GM12878 (cell line): ENCODE measurements at regions not wholly inside any gene's neighbourhood (a gene's known extent, or its start where the extent isn't known, plus 50 kb on each side); places are given as distances from the start of the nearest gene placed in this dataset.

Source experiments
- ATAC-seq: fragments of 200-7000 bp; cut with Tn5 transposase; 3 replicates; pipeline ENCODE4 v1.9.1; 2020; ENCODE audit warnings: mild to moderate bottlenecking, moderate library complexity
- BruUV-seq: library from RNA; stranded (reverse); fragments of 400-500 nt; replicated peaks from 2 replicates; lab custom pipeline; 2021; lab: Mats Ljungman, UMichigan
- CTCF ChIA-PET: fragments of 300-600 bp; sonication (Branson Sonifier 250); formaldehyde crosslinking; extraction: SDS; loops from one replicate; lab custom pipeline; 2021; ENCODE audit warnings: inconsistent platforms; lab: Yijun Ruan, JAX
- POLR2A ChIA-PET: fragments of 350-600 bp; formaldehyde crosslinking; extraction: SDS; loops from one replicate; lab custom pipeline; 2021; ENCODE audit warnings: inconsistent platforms; lab: Charles Lee
- RAD21 ChIA-PET: fragments of 300-600 bp; sonication (Branson Sonifier 250); formaldehyde crosslinking; loops from one replicate; lab custom pipeline; 2023; ENCODE audit warnings: antibody characterized with exemption; ENCODE audit not compliant: unreplicated experiment; lab: Charles Lee
- SMC1A ChIA-PET: fragments of 300-600 bp; sonication (Branson Sonifier 250); formaldehyde crosslinking; loops from one replicate; lab custom pipeline; 2023; ENCODE audit not compliant: unreplicated experiment, uncharacterized antibody; lab: Charles Lee
- DNase-seq: peaks from one replicate; pipeline ENCODE4 v3.0.0-alpha.2; 2011; ENCODE audit warnings: low read depth, low spot score
- FAIRE-seq: peaks from 3 replicates; lab custom pipeline; 2011; peaks lifted over from hg19 to GRCh38; lab: Jason Lieb, UNC
- H2AFZ ChIP-seq: 2 replicates; pipeline ENCODE4 v1.6.0; 2011; ENCODE audit warnings: low read depth, low read length, control low read depth; ENCODE audit not compliant: control insufficient read depth
- H3K27ac ChIP-seq: 2 replicates; pipeline ENCODE4 v1.5.1; 2011; ENCODE audit warnings: control low read depth; ENCODE audit not compliant: control insufficient read depth, insufficient read depth
- H3K27me3 ChIP-seq, 2 experiments: replicated peaks in 1 of 2; 2 replicates each; pipeline versions ENCODE4 v1.6.0 to v1.6.1; 2011; ENCODE audit warnings: low read length in 1 of 2; ENCODE audit not compliant: control insufficient read depth in 2 of 2, insufficient read depth in 2 of 2
- H3K36me3 ChIP-seq, 2 experiments: 2 replicates each; pipeline ENCODE4 v1.5.1; 2011; ENCODE audit warnings: low read length in 1 of 2; ENCODE audit not compliant: control insufficient read depth in 2 of 2, insufficient read depth in 2 of 2
- H3K4me1 ChIP-seq: 2 replicates; pipeline ENCODE4 v1.6.1; 2011; ENCODE audit warnings: mild to moderate bottlenecking, low read length, moderate library complexity, mixed read lengths; ENCODE audit not compliant: control insufficient read depth, insufficient read depth
- H3K4me2 ChIP-seq: 2 replicates; pipeline ENCODE4 v1.6.0; 2011; ENCODE audit warnings: control low read depth; ENCODE audit not compliant: control insufficient read depth, insufficient read depth
- H3K4me3 ChIP-seq: fragments of 200-600 bp; sonication (generic); 2 replicates; pipeline ENCODE4 v1.5.1; 2016
- H3K79me2 ChIP-seq: 2 replicates; pipeline ENCODE4 v1.6.0; 2011; ENCODE audit warnings: low read length; ENCODE audit not compliant: control insufficient read depth, insufficient read depth
- H3K9ac ChIP-seq: 2 replicates; pipeline ENCODE4 v1.8.0; 2011; ENCODE audit warnings: low read length, control low read depth, mixed read lengths; ENCODE audit not compliant: control insufficient read depth, insufficient read depth
- H3K9me3 ChIP-seq: replicated peaks from 3 replicates; pipeline ENCODE4 v1.5.1; 2011; ENCODE audit warnings: mild to moderate bottlenecking, low read length; ENCODE audit not compliant: control insufficient read depth, insufficient read depth
- H4K20me1 ChIP-seq: 2 replicates; pipeline ENCODE4 v1.6.0; 2011; ENCODE audit not compliant: control insufficient read depth, insufficient read depth
- BRCA1 ChIP-seq: IDR thresholded peaks from 2 replicates; pipeline ENCODE4 v1.6.1; 2011; ENCODE audit warnings: low read depth, low read length, improper control_type of control experiment
- EZH2 ChIP-seq: IDR thresholded peaks from 2 replicates; pipeline ENCODE4 v1.6.1; 2012; ENCODE audit warnings: low read depth, mild to moderate bottlenecking, control low read depth, inconsistent platforms, low read length, borderline replicate concordance; ENCODE audit not compliant: control insufficient read depth
- HDAC2 ChIP-seq: fragments of 200-600 bp; sonication (generic); IDR thresholded peaks from 2 replicates; pipeline ENCODE4 v1.6.1; 2017
- NFYA ChIP-seq: IDR thresholded peaks from 2 replicates; pipeline ENCODE4 v1.6.1; 2011; ENCODE audit warnings: low read depth, mild to moderate bottlenecking, low read length, improper control_type of control experiment, borderline replicate concordance
- RELA ChIP-seq: fragments of 450-650 bp; IDR thresholded peaks from 2 replicates; pipeline ENCODE4 v1.8.0; 2014; ENCODE audit warnings: borderline replicate concordance; ENCODE audit not compliant: partially characterized antibody
- SMARCA5 ChIP-seq: fragments of 450-650 bp; IDR thresholded peaks from 2 replicates; pipeline ENCODE4 v1.6.1; 2017; ENCODE audit warnings: mild to moderate bottlenecking
- WRNIP1 ChIP-seq: IDR thresholded peaks from 2 replicates; pipeline ENCODE4 v1.6.1; 2011; ENCODE audit warnings: low read depth, low read length, improper control_type of control experiment, borderline replicate concordance
- ZNF274 ChIP-seq: IDR thresholded peaks from one replicate; pipeline ENCODE4 v1.8.0; 2011; ENCODE audit not compliant: insufficient read length, insufficient read depth
- WGBS: methylation state at CpG from one replicate; pipeline ENCODE4 v1.1.6; 2016; ENCODE audit warnings: low lambda C conversion rate; ENCODE audit not compliant: insufficient replicate concordance, insufficient coverage; ENCODE audit errors: missing lambda C conversion rate; 5-methylcytosine and 5-hydroxymethylcytosine counted together
- in situ Hi-C: fragments of 300-500 bp; cut with MboI; formaldehyde crosslinking; loops from 9 replicates; pipeline ENCODE4 v1.14.3; 2018; ENCODE audit warnings: mixed read lengths
- intact Hi-C: fragments of 100-400 bp; cut with micrococcal nuclease; formaldehyde crosslinking; loops from one replicate; pipeline ENCODE4 v1.14.2; 2022; ENCODE audit not compliant: unreplicated experiment
- TF ChIP-seq, protein P1 (sequence below): fragments of 450-650 bp; IDR thresholded peaks from 2 replicates; pipeline ENCODE4 v1.6.1; 2016; ENCODE audit warnings: mild to moderate bottlenecking, moderate library complexity, borderline replicate concordance
- TF ChIP-seq, protein P2 (sequence below): IDR thresholded peaks from 2 replicates; pipeline ENCODE4 v1.6.1; 2012; ENCODE audit warnings: low read length, inconsistent platforms

GRCh38 chr20:39808613-39809012 is 846.5 kb downstream of the DHX35 start:
- SMC1A ChIA-PET = interaction anchor here (0.6 to 1.8 kb wide), 4 partner anchors 14 to 58 kb away, joined by 3 to 7 read pairs (median 4); no protein-coding TSS in a partner anchor
- intact Hi-C loops = no loop called here

More at GRCh38 chr20:39808613-39809012, 846.5 kb downstream of the DHX35 start:
- no peak for FAIRE-seq
- no TSS peak for BruUV-seq
- ATAC-seq = no peak
- no peaks in the 10 kb centered on the region for H4K20me1 ChIP-seq
- ChIA-PET CTCF (interaction anchor here (0.7 to 2.6 kb wide), 2 partner anchors 65 to 115 kb away, joined by 3 to 9 read pairs; no protein-coding TSS in a partner anchor), POLR2A (no interaction called here)
- H3K4me1 ChIP-seq = no peaks in the 10 kb centered on the region
- H3K4me3 ChIP-seq = no peak overlapping the region
- DNase-seq = no peak
- H2AFZ ChIP-seq = no peak overlapping the region
- no peaks in the 10 kb centered on the region for H3K27me3 ChIP-seq
- H3K9me3 ChIP-seq = no peaks in the 10 kb centered on the region; the same call in 2 of the 3 replicates
- no peak for TF ChIP-seq HDAC2
- no peak for TF ChIP-seq BRCA1
- no peak for TF ChIP-seq RELA
- no peak for TF ChIP-seq WRNIP1
- TF ChIP-seq, protein P1, sequence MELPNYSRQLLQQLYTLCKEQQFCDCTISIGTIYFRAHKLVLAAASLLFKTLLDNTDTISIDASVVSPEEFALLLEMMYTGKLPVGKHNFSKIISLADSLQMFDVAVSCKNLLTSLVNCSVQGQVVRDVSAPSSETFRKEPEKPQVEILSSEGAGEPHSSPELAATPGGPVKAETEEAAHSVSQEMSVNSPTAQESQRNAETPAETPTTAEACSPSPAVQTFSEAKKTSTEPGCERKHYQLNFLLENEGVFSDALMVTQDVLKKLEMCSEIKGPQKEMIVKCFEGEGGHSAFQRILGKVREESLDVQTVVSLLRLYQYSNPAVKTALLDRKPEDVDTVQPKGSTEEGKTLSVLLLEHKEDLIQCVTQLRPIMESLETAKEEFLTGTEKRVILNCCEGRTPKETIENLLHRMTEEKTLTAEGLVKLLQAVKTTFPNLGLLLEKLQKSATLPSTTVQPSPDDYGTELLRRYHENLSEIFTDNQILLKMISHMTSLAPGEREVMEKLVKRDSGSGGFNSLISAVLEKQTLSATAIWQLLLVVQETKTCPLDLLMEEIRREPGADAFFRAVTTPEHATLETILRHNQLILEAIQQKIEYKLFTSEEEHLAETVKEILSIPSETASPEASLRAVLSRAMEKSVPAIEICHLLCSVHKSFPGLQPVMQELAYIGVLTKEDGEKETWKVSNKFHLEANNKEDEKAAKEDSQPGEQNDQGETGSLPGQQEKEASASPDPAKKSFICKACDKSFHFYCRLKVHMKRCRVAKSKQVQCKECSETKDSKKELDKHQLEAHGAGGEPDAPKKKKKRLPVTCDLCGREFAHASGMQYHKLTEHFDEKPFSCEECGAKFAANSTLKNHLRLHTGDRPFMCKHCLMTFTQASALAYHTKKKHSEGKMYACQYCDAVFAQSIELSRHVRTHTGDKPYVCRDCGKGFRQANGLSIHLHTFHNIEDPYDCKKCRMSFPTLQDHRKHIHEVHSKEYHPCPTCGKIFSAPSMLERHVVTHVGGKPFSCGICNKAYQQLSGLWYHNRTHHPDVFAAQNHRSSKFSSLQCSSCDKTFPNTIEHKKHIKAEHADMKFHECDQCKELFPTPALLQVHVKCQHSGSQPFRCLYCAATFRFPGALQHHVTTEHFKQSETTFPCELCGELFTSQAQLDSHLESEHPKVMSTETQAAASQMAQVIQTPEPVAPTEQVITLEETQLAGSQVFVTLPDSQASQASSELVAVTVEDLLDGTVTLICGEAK = no peak
- TF ChIP-seq EZH2 = no peak
- no peak for TF ChIP-seq SMARCA5
- TF ChIP-seq, protein P2, sequence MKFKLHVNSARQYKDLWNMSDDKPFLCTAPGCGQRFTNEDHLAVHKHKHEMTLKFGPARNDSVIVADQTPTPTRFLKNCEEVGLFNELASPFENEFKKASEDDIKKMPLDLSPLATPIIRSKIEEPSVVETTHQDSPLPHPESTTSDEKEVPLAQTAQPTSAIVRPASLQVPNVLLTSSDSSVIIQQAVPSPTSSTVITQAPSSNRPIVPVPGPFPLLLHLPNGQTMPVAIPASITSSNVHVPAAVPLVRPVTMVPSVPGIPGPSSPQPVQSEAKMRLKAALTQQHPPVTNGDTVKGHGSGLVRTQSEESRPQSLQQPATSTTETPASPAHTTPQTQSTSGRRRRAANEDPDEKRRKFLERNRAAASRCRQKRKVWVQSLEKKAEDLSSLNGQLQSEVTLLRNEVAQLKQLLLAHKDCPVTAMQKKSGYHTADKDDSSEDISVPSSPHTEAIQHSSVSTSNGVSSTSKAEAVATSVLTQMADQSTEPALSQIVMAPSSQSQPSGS = no peak
- no peak for TF ChIP-seq NFYA
- TF ChIP-seq ZNF274 = no peak
- TF ChIP-seq, all 136 proteins: peak for 0
- in situ Hi-C loops = no loop called here
- no peak overlapping the region for H3K4me2 ChIP-seq
- H3K9ac ChIP-seq = no peak overlapping the region
- 0% methylated on average over 1 of the region's 1 CpG for WGBS
- RAD21 ChIA-PET = interaction anchor here (1.9 kb wide), 1 partner anchor 31 kb away, joined by 7 read pairs; no protein-coding TSS in a partner anchor
- no peaks in the 10 kb centered on the region for H3K36me3 ChIP-seq
- H3K79me2 ChIP-seq = no peaks in the 10 kb centered on the region
- H3K27ac ChIP-seq = no peak overlapping the region
